ENCODE measurements at regions not wholly inside any gene's neighbourhood (a gene's known extent, or its start where the extent isn't known, plus 50 kb on each side); places are given as distances from the start of the nearest gene placed in this dataset.

- DNase-seq (ENCODE audit: low read depth), result no peak
Observed at GRCh38 chr1:17877316-17877715, 122.2 kb downstream of the ACTL8 start.

GRCh38 chr1:17877896-17878295, 122.8 kb downstream of the ACTL8 start:
- DNase-seq (ENCODE audit: low read depth), result no peak

- DNase-seq (ENCODE audit: low read depth), result no peak
Observed at GRCh38 chr1:17878837-17879236, 123.7 kb downstream of the ACTL8 start.

GRCh38 chr1:17880449-17880848, 125.3 kb downstream of the ACTL8 start:
- DNase-seq (ENCODE audit: low read depth), result no peak

GRCh38 chr1:17881761-17882160, 126.6 kb downstream of the ACTL8 start:
- no peak for DNase-seq (ENCODE audit: low read depth)

GRCh38 chr1:17883136-17883535, 128.0 kb downstream of the ACTL8 start:
- no peak for DNase-seq (ENCODE audit: low read depth)

- no peak for DNase-seq (ENCODE audit: low read depth)
Observed at GRCh38 chr1:17883662-17884395, 128.7 kb downstream of the ACTL8 start.

GRCh38 chr1:17885663-17886320, 130.7 kb downstream of the ACTL8 start:
- no peak for DNase-seq (ENCODE audit: low read depth)

- no peak for DNase-seq (ENCODE audit: low read depth)
Observed at GRCh38 chr1:17886386-17886785, 131.3 kb downstream of the ACTL8 start.

- no peak for DNase-seq (ENCODE audit: low read depth)
Observed at GRCh38 chr1:17886838-17887441, 131.8 kb downstream of the ACTL8 start.

GRCh38 chr1:17887661-17888371, 132.7 kb downstream of the ACTL8 start:
- DNase-seq (ENCODE audit: low read depth), result no peak

- DNase-seq (ENCODE audit: low read depth), result no peak
Observed at GRCh38 chr1:17890056-17890814, 135.1 kb downstream of the ACTL8 start.

GRCh38 chr1:17890815-17891191, 135.7 kb downstream of the ACTL8 start:
- no peak for DNase-seq (ENCODE audit: low read depth)

GRCh38 chr1:17891205-17892110, 136.3 kb downstream of the ACTL8 start:
- no peak for DNase-seq (ENCODE audit: low read depth)

- DNase-seq (ENCODE audit: low read depth), result no peak
Observed at GRCh38 chr1:17892225-17892624, 137.1 kb downstream of the ACTL8 start.

GRCh38 chr1:17892851-17893250, 137.7 kb downstream of the ACTL8 start:
- DNase-seq (ENCODE audit: low read depth), result no peak

GRCh38 chr1:17893891-17894631, 138.9 kb downstream of the ACTL8 start:
- DNase-seq (ENCODE audit: low read depth), result no peak

GRCh38 chr1:17895401-17895800, 140.3 kb downstream of the ACTL8 start:
- DNase-seq (ENCODE audit: low read depth), result no peak

GRCh38 chr1:17895986-17896385, 140.9 kb downstream of the ACTL8 start:
- DNase-seq (ENCODE audit: low read depth), result no peak

GRCh38 chr1:17903386-17903785, 148.3 kb downstream of the ACTL8 start:
- DNase-seq (ENCODE audit: low read depth), result no peak
